NCI-H2196 (cell line): ENCODE measurements at regions not wholly inside any gene's neighbourhood (a gene's known extent, or its start where the extent isn't known, plus 50 kb on each side); places are given as distances from the start of the nearest gene placed in this dataset.
A peak's percentile ranks its signal among the peaks of the same experiment; 100 is the strongest.
"Not testable (repeated sequence)": the region's sequence is repeated elsewhere in the genome, so short reads cannot be mapped to it uniquely, and the experiment has no call there.

Source experiments
- DNase-seq: peaks from one replicate; lab custom pipeline; 2025; ENCODE audit not compliant: unreplicated experiment; lab: John Stamatoyannopoulos, UW

- DNase-seq: no peak
Observed at GRCh38 chr4:66955784-66956183, 589.5 kb downstream of the CENPC start.

- DNase-seq: no peak
Observed at GRCh38 chr4:66949419-66949818, 595.9 kb downstream of the CENPC start.

- DNase-seq: no peak
Observed at GRCh38 chr4:66946761-66947160, 598.5 kb downstream of the CENPC start.

- no peak for DNase-seq
Observed at GRCh38 chr4:66943112-66943511, 602.2 kb downstream of the CENPC start.

GRCh38 chr4:66931981-66932380, 613.3 kb downstream of the CENPC start:
- DNase-seq: not testable (repeated sequence)

GRCh38 chr4:66930206-66930605, 615.1 kb downstream of the CENPC start:
- DNase-seq: no peak

GRCh38 chr4:66929748-66930147, 615.6 kb downstream of the CENPC start:
- DNase-seq: no peak

GRCh38 chr4:66928881-66929280, 616.4 kb downstream of the CENPC start:
- DNase-seq: not testable (repeated sequence)

- DNase-seq: peak; percentile 27
Observed at GRCh38 chr4:66927937-66928336, 617.4 kb downstream of the CENPC start.

GRCh38 chr4:66926687-66927086, 618.6 kb downstream of the CENPC start:
- DNase-seq: no peak

- no peak for DNase-seq
Observed at GRCh38 chr4:66923081-66923865, 622.0 kb downstream of the CENPC start.

GRCh38 chr4:66921433-66921832, 623.9 kb downstream of the CENPC start:
- no peak for DNase-seq

GRCh38 chr4:66920514-66920913, 624.8 kb downstream of the CENPC start:
- no peak for DNase-seq

GRCh38 chr4:66911880-66912279, 633.4 kb downstream of the CENPC start:
- no peak for DNase-seq

- DNase-seq: no peak
Observed at GRCh38 chr4:66906314-66906713, 639.0 kb downstream of the CENPC start.

GRCh38 chr4:66899422-66900065, 645.8 kb downstream of the CENPC start:
- no peak for DNase-seq

GRCh38 chr4:66893807-66894206, 651.5 kb downstream of the CENPC start:
- no peak for DNase-seq

GRCh38 chr4:66887061-66887460, 658.2 kb downstream of the CENPC start:
- no peak for DNase-seq

GRCh38 chr4:66885501-66886165, 659.7 kb downstream of the CENPC start:
- DNase-seq: no peak

GRCh38 chr4:66876946-66877345, 668.4 kb downstream of the CENPC start:
- no peak for DNase-seq

GRCh38 chr4:66872661-66873060, 672.6 kb downstream of the CENPC start:
- no peak for DNase-seq

GRCh38 chr4:66863481-66863880, 681.8 kb downstream of the CENPC start:
- no peak for DNase-seq
